HG02763 (cell line): ENCODE measurements at regions not wholly inside any gene's neighbourhood (a gene's known extent, or its start where the extent isn't known, plus 50 kb on each side); places are given as distances from the start of the nearest gene placed in this dataset.
"Not testable (repeated sequence)": the region's sequence is repeated elsewhere in the genome, so short reads cannot be mapped to it uniquely, and the experiment has no call there.

Source experiments
- ATAC-seq: cut with Tn5 transposase; IDR thresholded peaks from one replicate; pipeline ENCODE4 v1.9.1; 2021; ENCODE audit warnings: mild to moderate bottlenecking, moderate library complexity; ENCODE audit not compliant: unreplicated experiment

- ATAC-seq: no peak
These were observed 154.2 kb upstream of the TSLP start for GRCh38 chr5:110917161-110917875.

GRCh38 chr5:110918683-110919082 is 152.8 kb upstream of the TSLP start:
- ATAC-seq: no peak

DNA sequence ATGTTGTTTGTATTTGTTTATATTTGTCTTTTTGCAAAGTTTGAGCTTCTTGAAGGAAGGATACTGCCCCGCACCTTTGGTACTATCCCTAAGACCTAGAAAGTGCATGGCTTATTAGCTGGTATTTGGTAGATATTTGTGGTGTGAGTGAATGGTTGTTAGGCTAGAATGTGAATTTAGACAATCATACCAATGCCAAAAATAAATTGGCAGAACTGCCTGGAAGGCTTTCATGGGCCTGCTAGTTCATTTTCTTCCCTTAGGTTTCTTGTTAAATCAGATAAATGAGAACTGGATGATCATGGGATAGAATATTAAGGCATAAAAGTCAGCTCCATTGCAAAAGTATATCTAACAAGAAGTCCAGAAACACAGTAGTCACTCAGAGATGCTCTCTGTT is 147.5 kb upstream of the TSLP start:
- ATAC-seq: no peak

GRCh38 chr5:110925398-110925797 is 146.1 kb upstream of the TSLP start:
- no peak for ATAC-seq

DNA sequence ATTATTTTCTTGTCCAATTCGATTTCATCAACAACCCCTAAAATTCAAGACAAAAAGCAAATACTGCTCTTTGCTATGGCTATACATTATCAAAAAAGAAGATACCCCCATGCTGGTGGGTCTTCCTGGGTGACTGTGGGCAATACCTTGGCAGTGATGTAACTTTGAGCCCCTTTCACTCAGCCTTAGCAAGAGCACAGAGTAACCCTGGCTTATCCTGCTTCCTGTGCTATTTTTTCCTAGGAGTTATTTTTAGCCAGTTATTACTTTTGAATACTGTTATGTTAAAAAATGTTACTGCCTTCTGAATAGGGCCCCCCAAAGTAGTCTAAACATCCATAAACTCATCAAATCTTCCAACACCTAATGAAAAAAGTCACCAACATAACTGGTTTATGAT is 145.6 kb upstream of the TSLP start:
- ATAC-seq: no peak

DNA sequence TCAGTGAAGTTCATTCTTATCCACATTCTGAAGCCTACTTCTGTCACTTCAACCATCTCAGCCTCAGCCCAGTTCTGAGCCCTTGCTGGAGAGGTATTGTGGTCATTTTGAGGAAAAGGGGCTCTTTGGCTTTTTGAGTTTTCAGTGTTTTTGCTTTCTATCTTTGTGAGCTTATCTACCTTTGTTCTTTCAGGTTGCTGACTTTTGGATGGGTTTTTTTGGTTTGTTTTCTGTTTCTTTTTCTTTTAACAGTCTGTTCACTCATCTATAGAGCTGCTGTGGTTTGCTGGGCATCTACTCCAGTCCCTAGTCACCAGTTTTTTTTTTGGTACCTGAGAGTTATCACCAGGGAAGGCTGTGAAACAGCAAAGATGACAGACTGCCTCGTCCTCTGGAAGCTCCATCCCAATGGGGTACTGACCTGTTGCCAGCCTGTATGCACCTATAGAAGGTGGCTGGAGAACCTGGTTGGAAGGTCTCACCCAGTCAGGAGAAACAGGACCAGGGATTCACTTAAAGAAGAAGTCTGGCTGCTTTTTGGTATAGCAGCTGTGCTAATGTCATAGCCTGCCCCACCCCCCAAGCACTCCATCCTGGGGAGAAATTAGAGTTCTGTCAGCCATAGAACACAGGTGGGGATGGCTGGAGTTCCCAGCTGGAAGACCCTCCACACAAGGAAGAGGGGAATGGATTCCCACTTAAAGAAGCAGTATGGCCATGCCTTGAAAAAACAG is 138.6 kb upstream of the TSLP start:
- ATAC-seq: peak; percentile 70

DNA sequence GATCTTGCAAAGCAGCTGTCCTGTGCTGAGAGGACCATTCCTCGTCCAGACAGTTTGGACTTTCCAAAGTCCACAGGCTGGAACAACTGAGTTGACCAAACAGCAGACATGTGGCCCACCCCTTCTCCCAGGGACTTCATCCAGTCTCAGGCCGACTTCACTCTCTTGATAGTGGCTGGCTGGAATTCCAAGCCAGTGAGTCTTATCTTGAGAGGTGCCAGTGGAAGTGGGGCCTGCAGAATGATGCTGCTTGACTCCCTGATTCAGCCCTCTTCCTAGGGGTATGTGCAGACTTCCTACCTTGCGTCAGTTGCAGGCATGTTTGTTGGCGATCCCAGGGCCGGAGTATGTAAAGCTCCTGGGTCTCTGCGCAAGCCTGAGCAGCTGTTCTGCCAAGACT is 131.4 kb upstream of the TSLP start:
- no peak for ATAC-seq

DNA sequence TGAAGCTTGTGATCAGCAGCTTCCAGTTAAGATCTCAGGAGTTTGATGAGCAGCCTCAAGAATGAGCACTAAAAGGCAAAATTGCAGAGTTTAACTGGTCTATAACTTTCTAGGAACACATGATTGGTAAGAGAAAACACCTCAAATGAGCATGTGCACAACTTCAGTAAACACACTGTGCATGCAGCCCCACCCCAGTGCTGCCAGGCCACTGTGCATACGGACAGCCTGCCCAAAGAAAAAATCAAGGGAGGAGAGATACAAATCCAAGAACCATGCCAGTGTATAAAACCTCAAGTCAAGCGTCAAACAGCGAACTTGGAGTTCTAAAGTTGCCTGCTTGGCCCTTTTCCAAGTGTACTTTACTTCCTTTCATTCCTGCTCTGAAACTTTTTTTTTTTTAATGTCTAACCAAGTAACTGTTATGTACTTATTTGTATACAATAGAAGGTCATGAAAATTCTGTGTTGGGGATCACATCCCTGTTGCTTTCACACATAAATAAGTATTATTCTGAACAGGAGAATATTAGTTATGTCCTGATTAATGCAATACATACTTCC is 125.6 kb upstream of the TSLP start:
- ATAC-seq: no peak

GRCh38 chr5:110951373-110951791 is 120.1 kb upstream of the TSLP start:
- no peak for ATAC-seq

DNA sequence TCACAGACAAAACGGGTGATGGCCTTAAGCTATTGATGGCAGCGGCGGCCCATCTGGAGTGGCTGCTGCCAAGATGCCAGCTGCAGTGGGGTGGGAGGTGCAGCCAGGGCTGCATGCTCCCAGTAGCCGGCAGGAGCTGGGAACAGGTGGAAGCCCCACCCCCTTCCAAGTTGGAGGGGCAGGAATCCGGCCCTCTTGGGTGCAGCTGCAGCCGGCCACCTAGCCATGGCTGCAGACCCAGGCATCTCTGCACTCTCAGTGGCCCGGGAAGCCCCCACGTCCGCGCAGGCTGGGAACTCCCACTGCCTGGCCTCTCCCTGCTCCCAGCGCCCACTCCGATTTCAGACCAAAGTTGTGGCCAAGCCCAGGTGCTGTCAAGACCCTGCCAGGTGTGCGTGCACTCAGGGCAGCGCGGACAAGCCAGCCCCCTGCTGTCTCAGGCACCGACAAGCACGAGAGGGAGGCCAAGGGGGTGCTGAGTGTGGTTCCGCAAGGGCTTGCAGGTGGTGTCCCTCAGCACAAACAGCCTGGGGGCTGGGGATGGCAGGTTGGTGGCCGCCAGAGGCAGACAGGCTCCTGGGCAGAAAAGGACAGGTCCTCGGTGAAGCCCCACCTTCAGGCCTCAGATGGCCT is 115.1 kb upstream of the TSLP start:
- no peak for ATAC-seq

GRCh38 chr5:110956913-110957813 is 114.3 kb upstream of the TSLP start:
- ATAC-seq: no peak

DNA sequence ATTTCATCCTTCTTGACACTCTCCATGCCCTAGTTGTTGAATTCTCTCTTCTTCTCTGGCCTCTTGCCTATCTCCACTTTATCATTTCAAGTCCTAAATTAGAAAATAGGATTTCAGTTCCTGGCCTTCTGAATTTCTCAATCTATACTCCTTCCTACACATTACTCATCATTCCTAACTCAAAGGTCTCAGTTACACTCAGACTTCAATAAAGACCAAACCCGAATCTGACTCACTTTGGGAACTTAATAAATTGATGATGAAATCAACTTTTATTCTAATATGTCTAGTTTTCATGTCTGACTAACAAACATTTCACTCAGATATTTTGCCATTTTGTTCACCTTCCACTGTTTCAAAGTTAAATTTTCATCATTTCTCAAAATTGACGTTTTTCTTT is 113.6 kb upstream of the TSLP start:
- no peak for ATAC-seq

DNA sequence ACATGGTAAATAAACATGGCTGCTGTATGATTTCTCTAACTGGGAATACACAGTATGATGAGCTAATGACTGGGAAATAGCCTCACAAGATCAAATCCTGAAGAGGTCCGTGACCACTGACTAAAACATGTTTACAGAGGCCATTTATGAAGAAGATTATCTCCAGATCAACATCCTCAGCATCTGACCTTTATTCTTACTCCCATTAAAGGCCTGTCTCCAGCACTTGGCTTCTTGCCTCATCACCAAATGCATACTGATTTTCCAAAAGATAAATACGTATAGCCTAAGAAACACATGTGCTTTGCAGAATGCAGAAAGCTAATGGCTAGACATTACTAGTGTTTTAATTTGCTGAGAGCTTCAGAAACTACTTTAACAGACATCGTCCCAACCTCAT is 108.0 kb upstream of the TSLP start:
- ATAC-seq: no peak

GRCh38 chr5:110965773-110966581 is 105.5 kb upstream of the TSLP start:
- no peak for ATAC-seq

DNA sequence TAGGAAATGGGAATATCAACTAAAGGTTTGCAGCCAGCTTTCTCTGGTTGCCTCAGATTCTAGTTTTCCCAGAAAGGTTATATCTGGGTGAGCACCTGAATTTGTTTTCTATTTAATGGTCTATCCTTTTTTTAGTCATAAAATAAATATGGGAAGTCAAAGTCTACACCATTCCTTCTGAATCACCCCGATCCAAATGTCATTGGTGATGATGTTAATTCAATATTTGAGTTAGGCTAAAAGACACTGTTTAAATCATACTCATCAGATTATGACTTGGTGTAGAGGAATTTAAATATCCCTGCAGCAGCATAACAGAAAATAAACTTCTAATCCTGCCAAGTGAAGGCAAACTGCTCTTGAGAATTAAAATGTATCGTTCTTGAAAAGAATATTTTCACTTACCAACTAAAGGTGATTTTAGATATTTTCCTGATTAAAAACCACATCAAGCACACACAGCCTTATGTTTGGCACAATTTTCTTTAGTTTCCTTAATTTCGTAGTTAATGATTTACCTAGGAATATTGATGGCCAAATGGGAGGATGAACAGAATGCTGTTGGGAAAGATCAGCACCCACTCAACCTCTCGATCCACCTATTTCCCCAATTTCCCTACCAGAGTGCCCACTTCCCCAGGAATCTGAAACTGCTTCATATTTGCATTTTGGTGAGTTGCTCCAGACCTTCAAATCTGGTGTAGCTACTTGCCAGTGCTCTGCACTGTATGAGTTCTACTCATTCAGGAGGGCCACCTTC is 103.1 kb upstream of the TSLP start:
- ATAC-seq: no peak

- ATAC-seq: no peak
These were observed 102.0 kb upstream of the TSLP start for GRCh38 chr5:110969502-110969901.

GRCh38 chr5:110973510-110973909 is 98.0 kb upstream of the TSLP start:
- ATAC-seq: no peak

DNA sequence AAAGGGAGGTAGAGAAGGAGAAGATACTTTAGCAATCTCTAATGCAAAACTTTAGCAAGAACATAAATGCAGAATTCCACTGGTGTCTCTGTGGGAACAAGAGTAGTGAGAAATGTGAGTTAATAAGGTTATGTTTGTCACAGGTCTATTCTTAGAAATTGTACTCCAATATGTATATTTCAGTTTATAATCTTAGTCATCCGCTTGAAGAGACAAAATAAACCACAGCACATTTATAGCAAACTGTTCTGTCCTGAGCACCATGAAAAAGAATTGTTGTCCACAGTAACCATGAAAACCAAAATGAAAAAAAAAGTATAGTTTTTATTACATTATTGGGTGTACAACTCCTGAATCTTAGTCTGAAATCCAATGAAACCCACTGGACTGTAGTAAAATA is 93.6 kb upstream of the TSLP start:
- no peak for ATAC-seq

GRCh38 chr5:110985882-110986281 is 85.6 kb upstream of the TSLP start:
- not testable (repeated sequence) for ATAC-seq
